ENCODE measurements at regions not wholly inside any gene's neighbourhood (a gene's known extent, or its start where the extent isn't known, plus 50 kb on each side); places are given as distances from the start of the nearest gene placed in this dataset.

DNA sequence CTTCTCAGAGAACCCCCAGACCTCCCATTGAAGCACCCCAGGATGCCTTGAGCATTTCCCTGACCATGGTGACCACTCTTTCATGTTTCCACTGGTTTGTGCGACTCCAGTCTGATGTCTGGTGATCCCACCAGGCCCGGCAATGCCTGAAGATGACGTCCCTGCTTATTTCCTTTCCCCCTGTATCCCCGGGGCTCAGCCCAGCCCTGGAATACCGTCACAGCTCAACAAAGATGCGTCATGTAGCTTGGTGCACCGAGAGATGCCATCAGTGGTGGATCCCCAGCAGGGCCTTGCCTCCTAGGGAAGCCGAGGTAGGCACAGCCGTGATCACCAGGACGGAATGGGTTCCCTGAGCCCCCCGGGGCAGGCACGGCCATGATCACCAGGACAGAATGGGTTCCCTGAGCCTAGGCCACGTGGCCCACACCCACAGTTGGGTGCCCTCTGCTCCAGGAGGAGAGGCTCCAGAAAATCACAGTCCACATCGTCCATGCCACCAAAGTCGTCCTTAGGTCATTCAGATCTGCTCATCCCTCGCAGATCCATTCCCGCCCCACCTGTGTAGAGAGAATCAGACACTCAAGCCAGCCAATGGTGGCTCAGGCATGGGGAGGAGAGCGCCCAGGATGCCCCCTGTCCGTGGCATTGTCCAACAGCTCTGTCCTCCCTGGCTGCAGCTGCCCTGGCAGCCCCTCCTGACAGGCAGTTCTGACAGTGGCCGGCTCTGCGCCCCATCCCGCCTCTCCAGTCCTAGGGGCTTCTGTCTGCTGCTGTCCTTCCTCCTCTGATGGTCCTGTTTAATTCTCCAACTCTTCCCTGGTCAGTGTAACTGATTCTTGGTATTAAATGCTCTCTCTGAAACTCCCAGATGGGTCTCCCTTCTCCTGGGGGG is 261.1 kb downstream of the RBFOX3 start:
- DNase-seq (ENCODE audit: low read depth in 3 of 3): no peak

DNA sequence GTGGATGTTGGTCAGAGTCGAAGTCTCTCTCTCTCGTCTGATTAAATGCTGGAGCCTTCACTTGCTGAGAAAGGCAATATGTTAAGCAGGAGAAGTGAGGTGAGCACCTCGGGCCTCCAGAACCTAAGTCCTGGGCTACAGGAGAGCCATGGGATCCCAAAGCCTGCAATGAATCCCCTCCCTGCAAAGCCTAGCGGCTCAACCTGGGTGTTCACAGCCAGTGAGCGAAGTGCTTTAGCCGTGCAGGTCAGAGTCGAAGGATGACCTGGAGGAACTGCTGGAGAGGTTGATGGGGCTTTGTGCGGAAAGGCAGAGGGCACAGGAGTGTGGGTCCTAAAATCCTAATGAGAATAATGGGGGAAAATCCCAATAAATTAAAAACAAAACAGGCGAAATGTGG is 267.8 kb downstream of the ENGASE start:
- DNase-seq (ENCODE audit: low read depth in 3 of 3): no peak

DNA sequence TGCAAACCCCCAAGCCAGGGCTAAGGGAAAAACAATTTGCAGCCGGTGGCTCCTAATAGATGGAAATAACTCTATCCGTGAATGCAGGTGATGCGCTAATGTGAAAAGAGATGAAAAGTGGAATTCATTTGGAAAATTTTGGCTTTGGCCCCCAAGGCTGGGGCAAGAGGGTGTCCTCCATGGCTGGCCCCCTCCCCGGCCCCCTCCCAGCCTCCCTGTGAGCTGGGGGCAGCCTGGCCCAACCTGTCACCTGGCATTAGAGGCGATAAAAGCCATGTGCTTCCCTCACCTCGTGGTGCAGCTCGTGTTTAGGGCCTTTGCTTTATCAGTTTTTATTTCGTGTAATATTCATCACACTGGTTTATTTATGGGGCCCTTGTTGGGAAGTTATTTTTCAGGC is 267.2 kb downstream of the ENGASE start:
- no peak for DNase-seq (ENCODE audit: low read depth in 3 of 3)

- no peak for DNase-seq (ENCODE audit: low read depth in 3 of 3)
Observed at GRCh38 chr17:79341222-79341780, 266.7 kb downstream of the ENGASE start.

GRCh38 chr17:79340333-79341221 is 266.0 kb downstream of the ENGASE start:
- no peak for DNase-seq (ENCODE audit: low read depth in 3 of 3)

DNA sequence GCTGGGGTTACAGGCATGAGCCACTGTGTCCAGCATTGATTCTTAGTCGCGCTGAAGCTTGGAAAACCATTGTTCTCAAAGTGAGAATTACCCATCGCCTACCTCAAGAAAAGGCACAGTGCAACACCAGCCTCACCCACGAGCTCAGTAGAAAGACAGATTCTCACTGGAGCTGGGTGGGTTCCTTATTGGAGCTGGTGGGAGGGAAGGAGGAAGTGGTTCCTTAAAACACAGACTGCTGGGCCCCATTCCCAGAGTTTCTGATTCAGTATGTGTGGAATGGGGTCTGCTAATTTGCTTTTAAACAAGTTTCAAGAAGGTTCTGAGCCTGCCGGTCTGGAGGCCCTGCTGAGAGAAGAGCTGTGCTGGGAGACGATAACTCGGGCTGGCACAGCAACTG is 264.7 kb downstream of the ENGASE start:
- no peak for DNase-seq (ENCODE audit: low read depth in 3 of 3)

DNA sequence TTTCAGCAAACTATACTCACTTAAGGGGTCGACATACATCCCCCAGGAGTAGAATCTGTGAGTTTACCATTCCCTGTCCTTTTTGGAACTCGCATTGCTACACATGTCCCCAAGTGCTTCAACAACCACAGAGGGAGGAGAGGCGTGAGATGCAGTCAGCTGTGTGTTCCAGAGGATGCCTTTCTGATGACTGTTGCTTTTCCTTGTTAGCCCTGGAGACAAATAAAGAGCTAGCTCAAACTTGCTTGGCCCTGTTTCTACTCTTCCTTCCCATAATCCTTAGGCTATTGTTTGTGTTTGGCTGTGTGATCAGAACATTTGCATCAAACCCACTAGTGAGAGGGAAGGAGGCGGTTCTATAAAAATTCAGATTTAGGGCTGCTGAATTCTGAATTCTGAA is 264.0 kb downstream of the ENGASE start:
- DNase-seq (ENCODE audit: low read depth in 3 of 3): no peak

- DNase-seq (ENCODE audit: low read depth in 3 of 3): no peak
Observed at GRCh38 chr17:79338152-79338551, 263.5 kb downstream of the ENGASE start.

- no peak for DNase-seq (ENCODE audit: low read depth in 3 of 3)
Observed at GRCh38 chr17:79337053-79337452, 262.4 kb downstream of the ENGASE start.

DNA sequence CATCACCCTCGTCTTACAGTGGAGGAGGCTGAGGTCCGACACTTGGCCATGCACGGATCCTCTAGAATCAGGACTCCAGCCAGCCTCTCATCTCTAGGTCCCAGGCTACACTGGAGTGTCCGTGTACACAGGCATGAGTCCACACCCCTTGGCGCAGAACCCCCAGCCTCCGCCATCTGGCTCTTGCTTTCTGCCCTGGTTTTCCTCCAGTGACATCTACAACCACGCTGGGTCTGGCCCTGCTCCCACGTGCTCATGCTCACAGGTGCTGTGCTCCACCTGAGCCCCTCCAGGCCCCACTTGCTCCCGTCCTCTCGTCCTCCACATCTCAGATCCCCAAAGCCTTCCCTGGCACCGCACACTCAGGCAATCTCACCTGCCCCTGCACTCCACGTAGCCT is 260.8 kb downstream of the ENGASE start:
- DNase-seq (ENCODE audit: low read depth in 3 of 3): no peak

DNA sequence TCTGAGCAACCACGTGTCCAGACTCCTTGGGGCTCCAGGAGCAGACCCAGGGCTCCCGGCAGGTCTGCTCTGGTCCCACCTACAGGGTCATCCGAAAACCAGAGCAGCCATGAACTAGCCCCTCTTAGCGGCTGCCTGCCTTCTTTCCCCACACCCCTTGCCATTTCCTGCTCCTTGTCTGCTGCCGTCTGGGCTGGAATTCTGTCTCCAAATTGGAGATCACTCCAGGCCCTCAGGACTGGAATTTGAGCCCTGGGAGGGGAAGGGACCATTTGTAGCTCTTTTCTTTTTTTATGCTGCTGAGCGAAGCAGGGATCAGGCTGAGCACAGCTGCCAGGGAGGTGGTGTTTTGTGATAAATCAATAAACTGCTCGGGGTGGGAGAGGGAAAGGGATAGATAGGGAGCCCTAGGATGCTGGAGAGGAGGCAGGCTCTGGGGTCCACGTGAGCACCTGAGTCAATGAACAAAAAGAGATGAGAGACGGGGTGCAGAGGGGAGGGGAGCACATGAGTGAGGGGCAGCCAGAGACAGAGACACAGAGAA is 257.5 kb downstream of the ENGASE start:
- DNase-seq (ENCODE audit: low read depth in 3 of 3): no peak

- no peak for DNase-seq (ENCODE audit: low read depth in 3 of 3)
Observed at GRCh38 chr17:79331492-79331891, 256.9 kb downstream of the ENGASE start.

GRCh38 chr17:79330696-79331095 is 256.1 kb downstream of the ENGASE start:
- no peak for DNase-seq (ENCODE audit: low read depth in 3 of 3)

- no peak for DNase-seq (ENCODE audit: low read depth in 3 of 3)
Observed at GRCh38 chr17:79330229-79330628, 255.6 kb downstream of the ENGASE start.

GRCh38 chr17:79326814-79327213 is 252.2 kb downstream of the ENGASE start:
- DNase-seq (ENCODE audit: low read depth in 3 of 3): no peak

GRCh38 chr17:79325709-79326430 is 251.2 kb downstream of the ENGASE start:
- no peak for DNase-seq (ENCODE audit: low read depth in 3 of 3)

DNA sequence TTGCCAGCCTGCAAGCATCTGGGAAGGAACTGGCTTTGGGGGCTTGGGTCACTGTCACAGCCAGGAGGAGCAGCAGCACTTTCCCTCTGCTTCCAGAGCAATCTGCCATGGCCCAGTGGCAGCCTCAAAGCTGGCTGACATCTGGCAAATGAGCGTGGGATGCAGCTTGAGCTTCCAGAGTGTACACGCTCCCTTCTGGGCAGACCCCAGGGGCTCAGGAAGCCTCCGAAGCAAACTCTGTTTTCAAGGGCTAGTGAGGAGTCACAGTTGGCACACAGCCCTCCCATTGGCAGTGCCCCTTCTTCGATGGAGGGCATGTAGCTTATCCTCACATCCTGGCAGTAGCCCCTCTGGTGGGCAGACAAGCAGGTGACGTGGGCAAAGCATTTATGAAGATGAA is 249.6 kb downstream of the ENGASE start:
- DNase-seq (ENCODE audit: low read depth in 3 of 3): no peak

GRCh38 chr17:79323566-79323965 is 248.9 kb downstream of the ENGASE start:
- DNase-seq (ENCODE audit: low read depth in 3 of 3): no peak

GRCh38 chr17:79322211-79323123 is 247.8 kb downstream of the ENGASE start:
- no peak for DNase-seq (ENCODE audit: low read depth in 3 of 3)

GRCh38 chr17:79320331-79320730 is 245.7 kb downstream of the ENGASE start:
- no peak for DNase-seq (ENCODE audit: low read depth in 3 of 3)

Data from stimulated activated CD4-positive, alpha-beta T cell treated with anti-CD3 and anti-CD28 coated beads, TNF-alpha, amount 100 ng/mL, for 48 hours (primary cell).